IMR-90 (cell line): ENCODE measurements at regions not wholly inside any gene's neighbourhood (a gene's known extent, or its start where the extent isn't known, plus 50 kb on each side); places are given as distances from the start of the nearest gene placed in this dataset.

Experiments
- ATAC-seq: fragments of 200-7000 bp; cut with Tn5 transposase; 2 replicates; pipeline ENCODE4 v1.9.1; 2020; ENCODE audit warnings: low read depth, mild to moderate bottlenecking, moderate library complexity
- BruUV-seq: library from RNA; stranded (reverse); fragments of 400-500 nt; replicated peaks from 2 replicates; lab custom pipeline; 2021; lab: Mats Ljungman, UMichigan
- CTCF ChIA-PET: fragments of 300-600 bp; formaldehyde crosslinking; extraction: SDS; loops from one replicate; lab custom pipeline; 2021; ENCODE audit warnings: antibody characterized with exemption; lab: Yijun Ruan, JAX
- POLR2A ChIA-PET: fragments of 300-600 bp; sonication (Branson Sonifier 250); formaldehyde crosslinking; loops from one replicate; lab custom pipeline; 2022; ENCODE audit warnings: antibody characterized with exemption; ENCODE audit not compliant: unreplicated experiment; lab: Charles Lee
- DNase-seq: peaks from one replicate; pipeline ENCODE4 v3.0.0; 2013
- H2AFZ ChIP-seq: replicated peaks from 2 replicates; pipeline ENCODE3; 2013; ENCODE audit warnings: low read length, mild to moderate bottlenecking; ENCODE audit not compliant: poor library complexity
- H2AK5ac ChIP-seq: 2 replicates; pipeline ENCODE4 v1.6.1; 2013; ENCODE audit warnings: low read depth, low read length, inconsistent platforms
- H2AK9ac ChIP-seq: replicated peaks from 2 replicates; pipeline ENCODE3; 2013; ENCODE audit warnings: mild to moderate bottlenecking, low read depth, low read length, moderate library complexity; ENCODE audit not compliant: poor library complexity
- H2BK120ac ChIP-seq: 2 replicates; pipeline ENCODE4 v1.6.1; 2013; ENCODE audit warnings: low read depth, low read length, inconsistent platforms
- H2BK15ac ChIP-seq: 3 replicates; pipeline ENCODE4 v1.6.1; 2013; ENCODE audit warnings: low read depth, low read length, inconsistent platforms
- H2BK20ac ChIP-seq: 2 replicates; pipeline ENCODE4 v1.6.1; 2013; ENCODE audit warnings: low read depth, mild to moderate bottlenecking, inconsistent platforms, low read length, moderate library complexity
- H2BK5ac ChIP-seq: 2 replicates; pipeline ENCODE4 v1.6.1; 2013; ENCODE audit warnings: mild to moderate bottlenecking, low read depth, low read length, inconsistent platforms; ENCODE audit not compliant: poor library complexity, severe bottlenecking
- H3K14ac ChIP-seq: replicated peaks from 2 replicates; pipeline ENCODE4 v1.6.1; 2013; ENCODE audit warnings: low read depth, low read length, inconsistent platforms
- H3K18ac ChIP-seq: 2 replicates; pipeline ENCODE4 v1.6.1; 2013; ENCODE audit warnings: low read depth, low read length, control low read depth
- H3K23ac ChIP-seq: 2 replicates; pipeline ENCODE4 v1.6.1; 2013; ENCODE audit warnings: low read depth, low read length, inconsistent platforms
- H3K27ac ChIP-seq: 2 replicates; pipeline ENCODE4 v1.5.1; 2013; ENCODE audit warnings: mild to moderate bottlenecking, control low read depth, low read length; ENCODE audit not compliant: insufficient read depth
- H3K27me3 ChIP-seq: 2 replicates; pipeline ENCODE4 v1.6.1; 2013; ENCODE audit warnings: low read length; ENCODE audit not compliant: control insufficient read depth, insufficient read depth
- H3K36me3 ChIP-seq: 2 replicates; pipeline ENCODE4 v1.6.1; 2013; ENCODE audit warnings: low read length, mixed read lengths; ENCODE audit not compliant: control insufficient read depth, insufficient read depth
- H3K4ac ChIP-seq: 2 replicates; pipeline ENCODE4 v1.6.1; 2013; ENCODE audit warnings: low read depth, low read length, inconsistent platforms
- H3K4me1 ChIP-seq: 2 replicates; pipeline ENCODE4 v1.6.1; 2013; ENCODE audit warnings: low read length, mixed read lengths; ENCODE audit not compliant: control insufficient read depth, insufficient read depth
- H3K4me2 ChIP-seq: 2 replicates; pipeline ENCODE4 v1.6.1; 2013; ENCODE audit warnings: low read depth, mild to moderate bottlenecking, control low read depth, low read length, moderate library complexity
- H3K4me3 ChIP-seq: 2 replicates; pipeline ENCODE4 v1.5.1; 2013; ENCODE audit warnings: low read depth, mild to moderate bottlenecking, control low read depth, low read length, moderate library complexity; ENCODE audit not compliant: insufficient read depth
- H3K56ac ChIP-seq: 2 replicates; pipeline ENCODE4 v1.6.1; 2013; ENCODE audit warnings: low read length, inconsistent platforms; ENCODE audit not compliant: insufficient read depth; ENCODE audit errors: extremely low read depth
- H3K79me1 ChIP-seq, 2 experiments: 2 replicates each; pipeline ENCODE4 v1.6.1; 2013; ENCODE audit warnings: low read length in 2 of 2, inconsistent platforms in 1 of 2, low read depth in 1 of 2
- H3K9ac ChIP-seq: 2 replicates; pipeline ENCODE4 v1.6.1; 2013; ENCODE audit warnings: low read depth, low read length, control low read depth
- H3K9me1 ChIP-seq: 2 replicates; pipeline ENCODE4 v1.6.1; 2013; ENCODE audit warnings: low read length, inconsistent platforms; ENCODE audit not compliant: insufficient read depth
- H3K9me3 ChIP-seq: 2 replicates; pipeline ENCODE4 v1.6.1; 2013; ENCODE audit warnings: low read length; ENCODE audit not compliant: control insufficient read depth, insufficient read depth
- H4K20me1 ChIP-seq: 2 replicates; pipeline ENCODE4 v1.6.1; 2013; ENCODE audit warnings: low read length, inconsistent platforms; ENCODE audit not compliant: insufficient read depth
- H4K5ac ChIP-seq: 2 replicates; pipeline ENCODE4 v1.6.1; 2013; ENCODE audit warnings: mild to moderate bottlenecking, low read depth, low read length, control low read depth
- H4K8ac ChIP-seq, 2 experiments: 2 replicates each; pipeline ENCODE4 v1.6.1; 2013; ENCODE audit warnings: low read depth in 2 of 2, low read length in 2 of 2, control low read depth in 1 of 2, inconsistent platforms in 1 of 2
- H4K91ac ChIP-seq: 2 replicates; pipeline ENCODE4 v1.6.1; 2013; ENCODE audit warnings: low read depth, low read length, inconsistent platforms; ENCODE audit not compliant: insufficient read depth
- BHLHE40 ChIP-seq: fragments of 150-350 bp; IDR thresholded peaks from 2 replicates; pipeline ENCODE4 v1.6.1; 2016; ENCODE audit warnings: mild to moderate bottlenecking, low read depth, low read length
- CEBPB ChIP-seq: IDR thresholded peaks from 2 replicates; pipeline ENCODE4 v1.6.1; 2012; ENCODE audit warnings: low read depth, low read length, improper control_type of control experiment
- CHD1 ChIP-seq: IDR thresholded peaks from 2 replicates; pipeline ENCODE4 v1.6.1; 2012; ENCODE audit warnings: low read depth, low read length, improper control_type of control experiment
- CTCF ChIP-seq: conservative IDR thresholded peaks from 2 replicates; pipeline ENCODE4 v1.5.1; 2012; ENCODE audit warnings: mild to moderate bottlenecking, low read depth, low read length, improper control_type of control experiment
- ELK1 ChIP-seq: fragments of 150-350 bp; IDR thresholded peaks from 2 replicates; pipeline ENCODE4 v1.6.1; 2016; ENCODE audit warnings: low read depth, mild to moderate bottlenecking, low read length, moderate library complexity, borderline replicate concordance
- FOS ChIP-seq: fragments of 150-350 bp; IDR thresholded peaks from 2 replicates; pipeline ENCODE4 v1.6.1; 2016; ENCODE audit warnings: low read depth, low read length
- MAZ ChIP-seq: IDR thresholded peaks from 2 replicates; pipeline ENCODE4 v1.6.1; 2012; ENCODE audit warnings: low read depth, mild to moderate bottlenecking, low read length, improper control_type of control experiment, moderate library complexity, borderline replicate concordance
- NFE2L2 ChIP-seq: fragments of 150-350 bp; IDR thresholded peaks from 2 replicates; pipeline ENCODE4 v1.6.1; 2016; ENCODE audit warnings: low read depth, mild to moderate bottlenecking, low read length
- POLR2A ChIP-seq: IDR thresholded peaks from 2 replicates; pipeline ENCODE4 v1.6.1; 2012; ENCODE audit warnings: mild to moderate bottlenecking, low read depth, low read length
- RAD21 ChIP-seq: IDR thresholded peaks from 2 replicates; pipeline ENCODE4 v1.6.1; 2012; ENCODE audit warnings: low read length, improper control_type of control experiment
- RCOR1 ChIP-seq: IDR thresholded peaks from 2 replicates; pipeline ENCODE4 v1.6.1; 2012; ENCODE audit warnings: mild to moderate bottlenecking, low read length, improper control_type of control experiment; ENCODE audit not compliant: insufficient replicate concordance
- RFX5 ChIP-seq: IDR thresholded peaks from 2 replicates; pipeline ENCODE4 v1.8.0; 2012; ENCODE audit warnings: low read depth, mild to moderate bottlenecking, low read length, moderate library complexity
- SMC3 ChIP-seq: fragments of 150-350 bp; IDR thresholded peaks from 2 replicates; pipeline ENCODE4 v1.6.1; 2016; ENCODE audit warnings: low read depth, mild to moderate bottlenecking, antibody characterized with exemption, low read length, moderate library complexity
- WGBS, 2 experiments: methylation state at CpG; one replicate each; pipeline versions ENCODE4 v1.1.5 to v1.1.7; 2013; ENCODE audit warnings: missing lambda C conversion rate in 2 of 2; ENCODE audit not compliant: insufficient read length in 1 of 2; ENCODE audit errors: extremely low coverage in 2 of 2; 5-methylcytosine and 5-hydroxymethylcytosine counted together
- dilution Hi-C: fragments of 300-500 bp; cut with HindIII; formaldehyde crosslinking; loops from one replicate; pipeline ENCODE4 v1.14.3; 2018; ENCODE audit warnings: low sequenced_read_pairs; ENCODE audit not compliant: unreplicated experiment
- in situ Hi-C: fragments of 300-500 bp; cut with MboI; formaldehyde crosslinking; loops from 3 replicates; pipeline ENCODE4 v1.14.3; 2019; ENCODE audit warnings: low sequenced_read_pairs, inconsistent platforms, mixed read lengths
- intact Hi-C: fragments of 100-400 bp; cut with micrococcal nuclease; formaldehyde crosslinking; loops from 2 replicates; pipeline ENCODE4 v1.10.0; 2022

GRCh38 chr10:117441361-117441760 is 66.1 kb upstream of the PDZD8 start:
- no peak overlapping the region for H3K9ac ChIP-seq
- no CpG with 5 or more reads among the region's 6 CpGs for WGBS, 2 experiments
- no TSS peak for BruUV-seq
- TF ChIP-seq NFE2L2 (no peak), CEBPB (no peak), RCOR1 (no peak), RFX5 (no peak), SMC3 (no peak), FOS (no peak), CTCF (no peak), ELK1 (no peak), MAZ (no peak), CHD1 (no peak), RAD21 (no peak), POLR2A (no peak), BHLHE40 (no peak)
- no peaks in the 10 kb centered on the region for H3K27me3 ChIP-seq
- ChIA-PET POLR2A (no interaction called here), CTCF (interaction anchor here (2.3 kb wide), 1 partner anchor 10 kb away, joined by 11 read pairs; no protein-coding TSS in a partner anchor)
- H3K79me1 ChIP-seq = no peaks in the 10 kb centered on the region
- H3K23ac ChIP-seq = no peak overlapping the region
- H2AFZ ChIP-seq = no peak overlapping the region
- H4K20me1 ChIP-seq = no peaks in the 10 kb centered on the region
- no peak overlapping the region for H3K56ac ChIP-seq
- H3K4me2 ChIP-seq = no peak overlapping the region
- no peak overlapping the region for H2AK5ac ChIP-seq
- H3K4me3 ChIP-seq = no peak overlapping the region
- no peak for ATAC-seq
- no peak overlapping the region for H2BK15ac ChIP-seq
- H2BK5ac ChIP-seq = no peak overlapping the region
- intact Hi-C loops = loop anchor here (10.0 kb wide), 1 partner anchor 227 kb away; no protein-coding TSS in a partner anchor
- in situ Hi-C loops = no loop called here
- no peak overlapping the region for H4K5ac ChIP-seq
- H4K91ac ChIP-seq = no peak overlapping the region
- no peaks in the 10 kb centered on the region for H3K36me3 ChIP-seq
- H3K18ac ChIP-seq = no peak overlapping the region
- H3K14ac ChIP-seq = no peak overlapping the region
- H3K27ac ChIP-seq = no peak overlapping the region
- H3K9me1 ChIP-seq = no peaks in the 10 kb centered on the region
- H2BK20ac ChIP-seq = no peak overlapping the region
- DNase-seq = no peak
- dilution Hi-C loops = no loop called here
- no peak overlapping the region for H3K4ac ChIP-seq
- no peaks in the 10 kb centered on the region for H3K4me1 ChIP-seq
- H2AK9ac ChIP-seq = no peak overlapping the region
- no peak overlapping the region for H2BK120ac ChIP-seq
- H3K9me3 ChIP-seq = no peaks in the 10 kb centered on the region
- no peak overlapping the region for H4K8ac ChIP-seq
